ENCODE measurements at regions not wholly inside any gene's neighbourhood (a gene's known extent, or its start where the extent isn't known, plus 50 kb on each side); places are given as distances from the start of the nearest gene placed in this dataset.

GRCh38 chr5:146995878-146996277 is 117.3 kb upstream of the PPP2R2B start:
- no peak for TF ChIP-seq USF2 (IDR thresholded peaks at IDR 0.05; ENCODE audit: borderline replicate concordance, low read depth, low read length)
- no peak for TF ChIP-seq POLR2AphosphoS5 (IDR thresholded peaks at IDR 0.05; ENCODE audit: low read depth, low read length)
- no peak for TF ChIP-seq EZH2phosphoT487 (IDR thresholded peaks at IDR 0.05; ENCODE audit: borderline replicate concordance, low read depth)
- TF ChIP-seq ZBTB33 (IDR thresholded peaks at IDR 0.05; ENCODE audit: borderline replicate concordance, low read depth): no peak
- no peak for TF ChIP-seq NFIC (IDR thresholded peaks at IDR 0.05; ENCODE audit: borderline replicate concordance)
- TF ChIP-seq CTCF (IDR thresholded peaks at IDR 0.05): no peak
- TF ChIP-seq FOSL2 (IDR thresholded peaks at IDR 0.05; ENCODE audit: borderline replicate concordance, low read depth): no peak
- TF ChIP-seq EP300 (IDR thresholded peaks at IDR 0.05; ENCODE audit: borderline replicate concordance in 1 of 2, low read depth in 1 of 2, low read length in 1 of 2): no peak
- TF ChIP-seq RFX5 (IDR thresholded peaks at IDR 0.05; ENCODE audit: low read length): no peak
